Body of pancreas (tissue), 4 donors: ENCODE measurements at regions not wholly inside any gene's neighbourhood (a gene's known extent, or its start where the extent isn't known, plus 50 kb on each side); places are given as distances from the start of the nearest gene placed in this dataset.
"Not testable (repeated sequence)": the region's sequence is repeated elsewhere in the genome, so short reads cannot be mapped to it uniquely, and the experiment has no call there.

ENCODE experiments used
- ATAC-seq: fragments of 150-250 bp; one replicate; pipeline ENCODE4 v1.9.1; 2016
- DNase-seq, 4 donors: peaks; one replicate each; pipeline ENCODE4 v3.0.0-alpha.2; 2019
- H3K27ac ChIP-seq, 4 donors: fragments of 200-600 bp; sonication (generic); 1 replicate in 3 of 4; 2 replicates in 1 of 4; pipeline versions ENCODE4 v1.5.1 to v1.6.1; 2016 to 2019; ENCODE audit warnings: mild to moderate bottlenecking in 1 of 4, mixed read lengths in 1 of 4, moderate library complexity in 1 of 4
- H3K27me3 ChIP-seq, 2 donors: fragments of 200-600 bp; sonication (generic); one replicate each; pipeline ENCODE4 v1.6.0; 2016; ENCODE audit warnings: mild to moderate bottlenecking in 1 of 2
- H3K36me3 ChIP-seq, 2 donors: fragments of 200-600 bp; sonication (generic); replicated peaks in 1 of 2; 2 replicates each; pipeline ENCODE4 v1.5.1; 2016; ENCODE audit warnings: low read depth in 2 of 2; ENCODE audit not compliant: insufficient read depth in 1 of 2
- H3K4me1 ChIP-seq: fragments of 200-600 bp; sonication (generic); one replicate; pipeline ENCODE4 v1.6.0; 2016
- H3K4me3 ChIP-seq, 2 donors: fragments of 200-600 bp; sonication (generic); 1 replicate in 1 of 2; 2 replicates in 1 of 2; pipeline ENCODE4 v1.5.1; 2016 to 2019
- H3K9me3 ChIP-seq, 3 donors: fragments of 200-600 bp; sonication (generic); 1 replicate in 2 of 3; 2 replicates in 1 of 3; pipeline ENCODE4 v1.5.1; 2016
- POLR2A ChIP-seq, 3 donors: fragments of 450-650 bp; IDR thresholded peaks; one replicate each; pipeline ENCODE4 v1.6.1; 2016; ENCODE audit warnings: antibody characterized with exemption in 3 of 3, mild to moderate bottlenecking in 2 of 3
- WGBS, 2 donors: methylation state at CpG; one replicate each; pipeline ENCODE4 v1.1.5; 2017; 5-methylcytosine and 5-hydroxymethylcytosine counted together
- intact Hi-C: fragments of 100-400 bp; cut with DNase I; formaldehyde crosslinking; loops from one replicate; pipeline ENCODE4 v1.15.1; 2023
- TF ChIP-seq, protein P1 (sequence below), 7 experiments: fragments of 450-650 bp in 4 of 7; fragments of 200-600 bp in 3 of 7; sonication (generic) in 3 of 7; IDR thresholded peaks; one replicate each; pipeline ENCODE4 v1.5.1; 2016 to 2019; ENCODE audit warnings: antibody characterized with exemption in 7 of 7

DNA sequence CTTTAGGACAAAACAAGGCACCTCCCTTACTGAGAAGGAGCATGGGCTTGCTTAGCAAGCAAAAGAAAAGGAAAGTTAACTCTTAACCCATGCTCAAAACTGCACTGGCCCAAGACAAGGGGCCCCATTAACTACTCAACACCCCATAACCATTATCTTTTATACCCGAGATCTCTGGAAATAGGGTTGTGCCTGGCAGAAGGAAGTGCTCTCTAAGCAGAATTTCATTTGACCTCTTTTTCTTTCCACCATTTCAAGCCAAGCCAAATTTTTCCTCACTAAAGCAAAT, 167.2 kb downstream of the RASEF start:
- TF ChIP-seq POLR2A (IDR thresholded peaks at IDR 0.05), result no peak
- TF ChIP-seq, protein P1, sequence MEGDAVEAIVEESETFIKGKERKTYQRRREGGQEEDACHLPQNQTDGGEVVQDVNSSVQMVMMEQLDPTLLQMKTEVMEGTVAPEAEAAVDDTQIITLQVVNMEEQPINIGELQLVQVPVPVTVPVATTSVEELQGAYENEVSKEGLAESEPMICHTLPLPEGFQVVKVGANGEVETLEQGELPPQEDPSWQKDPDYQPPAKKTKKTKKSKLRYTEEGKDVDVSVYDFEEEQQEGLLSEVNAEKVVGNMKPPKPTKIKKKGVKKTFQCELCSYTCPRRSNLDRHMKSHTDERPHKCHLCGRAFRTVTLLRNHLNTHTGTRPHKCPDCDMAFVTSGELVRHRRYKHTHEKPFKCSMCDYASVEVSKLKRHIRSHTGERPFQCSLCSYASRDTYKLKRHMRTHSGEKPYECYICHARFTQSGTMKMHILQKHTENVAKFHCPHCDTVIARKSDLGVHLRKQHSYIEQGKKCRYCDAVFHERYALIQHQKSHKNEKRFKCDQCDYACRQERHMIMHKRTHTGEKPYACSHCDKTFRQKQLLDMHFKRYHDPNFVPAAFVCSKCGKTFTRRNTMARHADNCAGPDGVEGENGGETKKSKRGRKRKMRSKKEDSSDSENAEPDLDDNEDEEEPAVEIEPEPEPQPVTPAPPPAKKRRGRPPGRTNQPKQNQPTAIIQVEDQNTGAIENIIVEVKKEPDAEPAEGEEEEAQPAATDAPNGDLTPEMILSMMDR (IDR thresholded peaks at IDR 0.05), result no peak
- H3K9me3 ChIP-seq, result no peaks in the 10 kb centered on the region
- no peak overlapping the region for H3K4me3 ChIP-seq
- DNase-seq (no peak), ATAC-seq (no peak)
- WGBS, 2 donors, result 57 to 75% methylated on average over 1 of the region's 1 CpG
- no peaks in the 10 kb centered on the region for H3K27me3 ChIP-seq
- H3K27ac ChIP-seq, result no peak overlapping the region
- intact Hi-C loops, result no loop called here
- no peaks in the 10 kb centered on the region for H3K36me3 ChIP-seq
- H3K4me1 ChIP-seq, result no peaks in the 10 kb centered on the region

DNA sequence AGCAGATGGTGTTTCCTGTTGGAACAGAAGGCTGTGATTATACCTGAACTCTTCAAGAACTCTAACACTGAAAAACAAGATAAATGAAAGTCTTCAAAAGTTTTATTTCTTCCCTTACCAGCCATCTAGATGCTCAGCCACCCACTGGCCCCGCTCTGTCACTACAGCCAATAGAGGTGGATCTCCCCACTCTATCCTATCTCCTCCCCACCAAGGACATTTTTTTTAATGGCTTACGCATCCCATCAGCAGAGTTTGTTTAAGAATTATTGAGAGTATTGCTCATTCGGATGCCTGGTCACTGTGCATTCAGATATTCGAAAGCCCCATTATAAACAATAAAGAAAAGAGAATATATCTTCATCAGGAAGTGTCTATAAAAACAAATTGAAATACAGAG, 159.4 kb downstream of the RASEF start:
- Histone ChIP-seq H3K27me3 (no peaks in the 10 kb centered on the region), H3K9me3 (no peaks in the 10 kb centered on the region), H3K4me3 (no peak overlapping the region), H3K36me3 (no peaks in the 10 kb centered on the region), H3K4me1 (no peaks in the 10 kb centered on the region), H3K27ac (no peak overlapping the region)
- DNase-seq (no peak), ATAC-seq (no peak)
- intact Hi-C loops, result no loop called here
- TF ChIP-seq, protein P1 (IDR thresholded peaks at IDR 0.05), result no peak
- no peak for TF ChIP-seq POLR2A (IDR thresholded peaks at IDR 0.05)
- 73 to 82% methylated on average over 4 of the region's 4 CpGs for WGBS, 2 donors

DNA sequence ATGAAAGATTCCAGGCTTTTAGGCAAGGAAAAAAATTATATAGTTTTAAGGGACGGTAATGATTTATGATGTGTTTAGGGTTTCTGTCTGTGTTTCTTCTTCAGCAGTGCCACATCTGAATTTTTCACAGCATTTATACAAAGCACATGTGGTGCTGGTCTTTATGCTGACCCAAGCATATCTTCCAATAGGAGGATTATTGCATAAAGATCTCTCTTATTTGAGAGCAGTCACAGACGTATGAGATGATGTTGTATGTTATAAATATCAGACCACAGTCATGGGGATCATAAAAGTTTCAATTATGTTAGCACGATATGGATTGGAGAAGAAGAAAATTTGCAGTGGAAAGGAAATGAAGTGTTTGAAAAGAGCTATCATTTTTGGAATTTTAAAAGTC, 150.9 kb downstream of the RASEF start:
- no peak overlapping the region for H3K27ac ChIP-seq
- DNase-seq (no peak), ATAC-seq (no peak)
- TF ChIP-seq POLR2A (IDR thresholded peaks at IDR 0.05), result no peak
- TF ChIP-seq, protein P1 (IDR thresholded peaks at IDR 0.05), result no peak
- H3K9me3 ChIP-seq, result no peaks in the 10 kb centered on the region
- no peaks in the 10 kb centered on the region for H3K36me3 ChIP-seq
- H3K4me1 ChIP-seq, result no peaks in the 10 kb centered on the region
- intact Hi-C loops, result no loop called here
- no peaks in the 10 kb centered on the region for H3K27me3 ChIP-seq
- H3K4me3 ChIP-seq, result no peak overlapping the region
- 50 to 62% methylated on average over 3 of the region's 3 CpGs for WGBS, 2 donors

DNA sequence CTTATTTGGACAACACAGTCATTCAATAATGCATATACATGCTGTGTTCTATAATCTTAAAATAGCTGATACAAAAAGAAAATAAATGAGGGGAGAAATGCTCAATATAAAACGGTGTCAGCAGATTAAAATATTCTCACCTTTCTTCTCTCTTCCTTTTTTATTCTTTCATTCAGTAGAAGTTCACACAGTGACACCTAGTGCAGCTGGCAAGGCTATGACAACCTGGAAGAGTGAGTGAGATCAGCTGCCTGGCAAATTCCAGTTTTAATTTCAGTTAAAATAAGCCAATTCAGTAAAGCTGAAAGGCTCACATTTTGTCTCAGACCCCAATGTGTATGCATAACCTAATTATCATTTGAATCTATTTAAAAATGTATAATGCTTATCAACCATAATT, 150.3 kb downstream of the RASEF start:
- no peak for TF ChIP-seq POLR2A (IDR thresholded peaks at IDR 0.05)
- TF ChIP-seq, protein P1 (IDR thresholded peaks at IDR 0.05), result no peak
- Histone ChIP-seq H3K4me1 (no peaks in the 10 kb centered on the region), H3K36me3 (no peaks in the 10 kb centered on the region), H3K9me3 (no peaks in the 10 kb centered on the region), H3K27ac (no peak overlapping the region), H3K4me3 (no peak overlapping the region), H3K27me3 (no peaks in the 10 kb centered on the region)
- ATAC-seq, result no peak
- 3 to 4% methylated on average over 1 of the region's 1 CpG for WGBS, 2 donors
- intact Hi-C loops, result no loop called here
- no peak for DNase-seq

DNA sequence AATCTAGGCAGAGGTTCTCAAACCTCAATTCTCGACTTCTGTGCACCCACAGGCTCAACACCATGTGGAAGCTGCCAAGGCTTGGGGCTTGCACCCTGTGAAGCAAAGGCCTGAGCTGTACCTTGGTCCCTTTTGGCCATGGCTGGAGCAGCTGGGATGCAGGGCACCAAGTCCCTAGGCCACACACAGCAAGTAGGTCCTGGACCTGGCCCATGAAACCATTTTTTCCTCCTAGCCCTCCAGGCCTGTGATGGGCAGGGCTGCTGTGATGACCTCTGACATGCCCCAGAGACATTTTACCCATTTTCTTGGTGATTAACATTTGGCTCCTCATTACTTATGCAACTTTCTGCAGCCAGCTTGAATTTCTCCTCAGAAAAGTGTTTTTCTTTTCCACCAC, 146.7 kb downstream of the RASEF start:
- H3K9me3 ChIP-seq, H3K27ac ChIP-seq, intact Hi-C loops, H3K27me3 ChIP-seq, H3K4me3 ChIP-seq, H3K36me3 ChIP-seq, DNase-seq, ATAC-seq, H3K4me1 ChIP-seq: not testable (repeated sequence)
- WGBS, 2 donors, result 54 to 63% methylated on average over 1 of the region's 1 CpG
